ENCODE measurements at regions not wholly inside any gene's neighbourhood (a gene's known extent, or its start where the extent isn't known, plus 50 kb on each side); places are given as distances from the start of the nearest gene placed in this dataset.

- TF ChIP-seq CTCF (IDR thresholded peaks at IDR 0.05; ENCODE audit: low read depth, low read length, poor library complexity, severe bottlenecking) (no peak), EZH2phosphoT487 (IDR thresholded peaks at IDR 0.05; ENCODE audit: borderline replicate concordance, low read length) (no peak)
Observed at GRCh38 chr14:94917041-94917600, 147.2 kb upstream of the GSC start.

All from DOHH2 (cell line).